Fibroblast of lung (primary cell): ENCODE measurements at regions not wholly inside any gene's neighbourhood (a gene's known extent, or its start where the extent isn't known, plus 50 kb on each side); places are given as distances from the start of the nearest gene placed in this dataset.

Experiments
- DNase-seq, 2 donors: peaks; one replicate each; pipeline versions ENCODE4 v3.0.0 to v3.0.0-alpha.2; 2010; ENCODE audit warnings: low read depth in 2 of 2
- H2AFZ ChIP-seq: 2 replicates; pipeline ENCODE4 v1.5.1; 2012; ENCODE audit warnings: low read length, control low read depth, inconsistent platforms
- H3K27ac ChIP-seq: 2 replicates; pipeline ENCODE4 v1.5.1; 2011; ENCODE audit warnings: low read length, control low read depth; ENCODE audit not compliant: insufficient read depth
- H3K27me3 ChIP-seq: 2 replicates; pipeline ENCODE4 v1.5.1; 2011; ENCODE audit warnings: mild to moderate bottlenecking, low read length; ENCODE audit not compliant: control insufficient read depth, insufficient read depth
- H3K36me3 ChIP-seq: 2 replicates; pipeline ENCODE4 v1.5.1; 2011; ENCODE audit warnings: low read length; ENCODE audit not compliant: control insufficient read depth, insufficient read depth
- H3K4me1 ChIP-seq: 2 replicates; pipeline ENCODE4 v1.5.1; 2011; ENCODE audit warnings: low read length; ENCODE audit not compliant: control insufficient read depth, insufficient read depth; ENCODE audit errors: extremely low read depth
- H3K4me2 ChIP-seq: 2 replicates; pipeline ENCODE4 v1.5.1; 2011; ENCODE audit warnings: low read length, control low read depth; ENCODE audit not compliant: insufficient read depth; ENCODE audit errors: extremely low read depth
- H3K4me3 ChIP-seq, 4 experiments: fragments of 200-600 bp in 1 of 4; sonication (generic) in 1 of 4; replicated peaks in 1 of 4; 2 replicates each; pipeline ENCODE4 v1.5.1; 2011 to 2016; ENCODE audit warnings: low read length in 4 of 4, low read depth in 3 of 4, mild to moderate bottlenecking in 3 of 4, control low read depth in 2 of 4, inconsistent platforms in 1 of 4, mixed read lengths in 1 of 4; ENCODE audit not compliant: insufficient read depth in 1 of 4; ENCODE audit errors: control extremely low read depth in 1 of 4
- H3K79me2 ChIP-seq: 2 replicates; pipeline ENCODE4 v1.5.1; 2012; ENCODE audit warnings: mild to moderate bottlenecking, low read length, inconsistent platforms; ENCODE audit not compliant: control insufficient read depth, insufficient read depth
- H3K9ac ChIP-seq: 2 replicates; pipeline ENCODE4 v1.5.1; 2011; ENCODE audit warnings: mild to moderate bottlenecking, low read length, control low read depth; ENCODE audit not compliant: insufficient read depth
- H3K9me3 ChIP-seq: 2 replicates; pipeline ENCODE4 v1.5.1; 2012; ENCODE audit warnings: low read depth, low read length; ENCODE audit not compliant: control insufficient read depth, insufficient read depth
- H4K20me1 ChIP-seq: 2 replicates; pipeline ENCODE4 v1.5.1; 2011; ENCODE audit warnings: low read length; ENCODE audit not compliant: control insufficient read depth, insufficient read depth; ENCODE audit errors: extremely low read depth
- CTCF ChIP-seq, 2 donors: IDR thresholded peaks in 1 of 2; conservative IDR thresholded peaks in 1 of 2; 1 replicate in 1 of 2; 2 replicates in 1 of 2; pipeline ENCODE4 v1.5.1; 2011 to 2012; ENCODE audit warnings: low read length in 2 of 2, control low read depth in 1 of 2, inconsistent platforms in 1 of 2, low read depth in 1 of 2, mild to moderate bottlenecking in 1 of 2
- EZH2 ChIP-seq: IDR thresholded peaks from 2 replicates; pipeline ENCODE4 v1.5.1; 2012; ENCODE audit warnings: low read length, control low read depth, mild to moderate bottlenecking; ENCODE audit errors: missing control alignments

DNA sequence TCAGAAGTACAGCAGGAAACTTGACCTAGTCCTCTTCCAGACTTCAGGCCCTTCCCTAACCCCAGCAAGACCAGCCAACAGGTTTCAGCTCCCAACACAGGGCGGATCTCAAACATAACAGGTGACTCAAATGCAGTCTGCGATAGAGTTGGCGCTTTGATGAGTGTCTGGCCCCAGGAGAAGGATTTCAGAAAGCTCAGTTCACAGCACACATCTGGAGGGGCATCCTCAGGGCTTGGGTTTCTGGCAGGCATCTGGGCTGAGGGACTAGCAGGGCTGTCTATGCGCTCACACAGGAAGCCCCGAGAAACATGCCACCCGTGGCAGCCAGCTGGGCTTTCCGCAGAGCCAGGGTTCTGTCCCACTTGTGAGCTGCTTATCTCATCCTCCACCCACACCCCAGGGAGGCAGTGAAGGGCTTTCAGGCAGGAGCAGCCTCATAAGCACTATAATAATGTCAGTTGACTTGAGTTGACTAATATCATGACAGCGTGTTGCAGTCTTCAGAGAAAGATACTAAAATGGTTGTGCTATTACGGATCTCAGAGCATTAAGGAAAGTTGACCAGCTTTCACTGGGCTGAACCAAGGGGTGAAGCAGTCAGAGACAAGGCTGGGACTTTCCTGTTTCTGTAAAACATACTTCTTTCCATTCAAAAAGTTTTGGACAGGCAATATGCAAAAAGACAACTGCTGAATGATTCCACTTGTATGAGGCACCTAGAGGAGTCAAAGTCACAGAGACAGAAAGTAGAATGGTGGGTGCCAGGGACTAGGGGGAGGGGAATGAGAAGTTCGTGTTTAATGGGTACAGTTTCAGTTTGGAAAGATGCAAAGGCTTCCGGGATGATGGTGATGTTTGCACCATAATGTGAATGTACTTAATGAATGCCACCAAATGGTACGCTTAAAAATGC lies 233.0 kb upstream of the IRF2BP2 start:
- H3K9me3 ChIP-seq = no peaks in the 10 kb centered on the region
- H3K9ac ChIP-seq = no peak overlapping the region
- peak in 1 of 2 donors; percentile 45 for DNase-seq
- H3K79me2 ChIP-seq = no peaks in the 10 kb centered on the region
- no peak overlapping the region for H2AFZ ChIP-seq
- H3K4me3 ChIP-seq = no peak overlapping the region
- no peak for TF ChIP-seq EZH2
- TF ChIP-seq CTCF (conservative IDR thresholded peaks at IDR 0.05 in 1 of 2, IDR thresholded peaks at IDR 0.05 in 1 of 2; ENCODE audit: low read depth in 1 of 2, low read length in 2 of 2) = no peak
- no peaks in the 10 kb centered on the region for H4K20me1 ChIP-seq
- H3K27me3 ChIP-seq = no peaks in the 10 kb centered on the region
- no peaks in the 10 kb centered on the region for H3K4me1 ChIP-seq
- H3K36me3 ChIP-seq = no peaks in the 10 kb centered on the region
- no peak overlapping the region for H3K4me2 ChIP-seq
- H3K27ac ChIP-seq = no peak overlapping the region

DNA sequence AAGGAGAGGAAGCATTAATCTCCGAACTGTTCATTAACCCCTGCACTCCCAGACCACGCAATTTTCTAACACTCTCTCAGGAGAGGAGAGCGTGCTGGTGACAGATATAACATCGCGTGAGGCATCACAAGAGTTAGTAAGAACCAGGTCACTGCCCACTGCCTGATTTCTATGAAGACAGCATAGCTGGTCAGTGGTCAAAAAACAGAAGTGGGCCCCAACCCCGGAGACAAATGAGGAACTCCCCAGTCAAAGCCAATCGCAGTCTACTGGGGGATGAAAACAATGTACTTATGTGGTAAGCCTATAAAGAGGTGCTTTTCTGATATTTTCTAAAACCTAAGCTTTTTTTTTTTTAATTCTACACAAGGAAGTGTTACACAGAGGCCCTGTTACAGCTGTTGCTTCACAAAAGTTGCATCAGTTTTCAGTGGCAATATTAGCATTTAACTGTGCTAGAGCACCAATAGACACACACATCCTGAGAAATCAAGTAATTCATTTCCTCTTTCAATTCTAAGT lies 231.8 kb upstream of the IRF2BP2 start:
- H3K27ac ChIP-seq = no peak overlapping the region
- H3K9ac ChIP-seq = no peak overlapping the region
- H3K4me3 ChIP-seq = no peak overlapping the region
- H3K27me3 ChIP-seq = no peaks in the 10 kb centered on the region
- TF ChIP-seq CTCF (conservative IDR thresholded peaks at IDR 0.05 in 1 of 2, IDR thresholded peaks at IDR 0.05 in 1 of 2; ENCODE audit: low read depth in 1 of 2, low read length in 2 of 2) (no peak), EZH2 (no peak)
- no peaks in the 10 kb centered on the region for H4K20me1 ChIP-seq
- no peaks in the 10 kb centered on the region for H3K9me3 ChIP-seq
- H2AFZ ChIP-seq = no peak overlapping the region
- H3K79me2 ChIP-seq = no peaks in the 10 kb centered on the region
- no peaks in the 10 kb centered on the region for H3K36me3 ChIP-seq
- no peaks in the 10 kb centered on the region for H3K4me1 ChIP-seq
- peak in 1 of 2 donors; percentile 53 for DNase-seq
- no peak overlapping the region for H3K4me2 ChIP-seq

DNA sequence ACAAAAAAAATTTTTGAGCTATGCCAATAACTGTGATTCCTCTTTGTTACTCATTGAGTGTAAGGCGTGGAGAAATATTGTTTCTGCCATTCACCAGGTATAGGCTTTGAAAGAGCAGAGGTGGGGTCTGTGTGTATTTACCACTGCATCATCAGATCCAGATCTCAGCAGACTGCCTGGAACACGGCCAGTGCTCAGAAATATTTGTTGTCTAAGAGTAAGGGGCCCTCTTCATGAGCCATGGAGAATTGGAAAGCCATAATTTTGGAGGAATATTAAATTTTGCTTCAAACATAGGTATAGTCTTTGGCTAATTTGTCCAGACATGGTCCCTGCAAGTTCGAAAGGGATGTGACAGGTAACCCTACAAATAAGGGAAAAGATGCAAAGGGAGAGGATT lies 231.3 kb upstream of the IRF2BP2 start:
- H3K9me3 ChIP-seq = no peaks in the 10 kb centered on the region
- H4K20me1 ChIP-seq = no peaks in the 10 kb centered on the region
- H3K36me3 ChIP-seq = no peaks in the 10 kb centered on the region
- no peaks in the 10 kb centered on the region for H3K79me2 ChIP-seq
- no peaks in the 10 kb centered on the region for H3K27me3 ChIP-seq
- H2AFZ ChIP-seq = no peak overlapping the region
- TF ChIP-seq CTCF (conservative IDR thresholded peaks at IDR 0.05 in 1 of 2, IDR thresholded peaks at IDR 0.05 in 1 of 2; ENCODE audit: low read depth in 1 of 2, low read length in 2 of 2) = no peak
- no peak for TF ChIP-seq EZH2
- no peaks in the 10 kb centered on the region for H3K4me1 ChIP-seq
- no peak overlapping the region for H3K4me3 ChIP-seq
- H3K9ac ChIP-seq = no peak overlapping the region
- no peak for DNase-seq
- H3K4me2 ChIP-seq = no peak overlapping the region
- no peak overlapping the region for H3K27ac ChIP-seq
